Kidney epithelial cell (primary cell): ENCODE measurements at regions not wholly inside any gene's neighbourhood (a gene's known extent, or its start where the extent isn't known, plus 50 kb on each side); places are given as distances from the start of the nearest gene placed in this dataset.

Source experiments
- DNase-seq: peaks from one replicate; pipeline ENCODE4 v3.0.0-alpha.2; 2010; ENCODE audit warnings: low read depth
- H3K27me3 ChIP-seq: 2 replicates; pipeline ENCODE4 v1.6.0; 2011; ENCODE audit warnings: low read length; ENCODE audit not compliant: control insufficient read depth, insufficient read depth
- H3K36me3 ChIP-seq: 2 replicates; pipeline ENCODE4 v1.5.1; 2011; ENCODE audit warnings: low read length; ENCODE audit not compliant: control insufficient read depth, insufficient read depth
- H3K4me3 ChIP-seq: 2 replicates; pipeline ENCODE4 v1.5.1; 2011; ENCODE audit warnings: low read depth, mild to moderate bottlenecking, control low read depth, low read length
- TF ChIP-seq, protein P1 (sequence below): IDR thresholded peaks from 2 replicates; pipeline ENCODE4 v1.5.1; 2011; ENCODE audit warnings: mild to moderate bottlenecking, moderate library complexity, low read length, control low read depth, inconsistent platforms; ENCODE audit not compliant: insufficient read depth, poor library complexity, severe bottlenecking

- no peaks in the 10 kb centered on the region for H3K27me3 ChIP-seq
- no peak for DNase-seq
- H3K4me3 ChIP-seq, result no peak overlapping the region
- H3K36me3 ChIP-seq, result no peaks in the 10 kb centered on the region
- TF ChIP-seq, protein P1, sequence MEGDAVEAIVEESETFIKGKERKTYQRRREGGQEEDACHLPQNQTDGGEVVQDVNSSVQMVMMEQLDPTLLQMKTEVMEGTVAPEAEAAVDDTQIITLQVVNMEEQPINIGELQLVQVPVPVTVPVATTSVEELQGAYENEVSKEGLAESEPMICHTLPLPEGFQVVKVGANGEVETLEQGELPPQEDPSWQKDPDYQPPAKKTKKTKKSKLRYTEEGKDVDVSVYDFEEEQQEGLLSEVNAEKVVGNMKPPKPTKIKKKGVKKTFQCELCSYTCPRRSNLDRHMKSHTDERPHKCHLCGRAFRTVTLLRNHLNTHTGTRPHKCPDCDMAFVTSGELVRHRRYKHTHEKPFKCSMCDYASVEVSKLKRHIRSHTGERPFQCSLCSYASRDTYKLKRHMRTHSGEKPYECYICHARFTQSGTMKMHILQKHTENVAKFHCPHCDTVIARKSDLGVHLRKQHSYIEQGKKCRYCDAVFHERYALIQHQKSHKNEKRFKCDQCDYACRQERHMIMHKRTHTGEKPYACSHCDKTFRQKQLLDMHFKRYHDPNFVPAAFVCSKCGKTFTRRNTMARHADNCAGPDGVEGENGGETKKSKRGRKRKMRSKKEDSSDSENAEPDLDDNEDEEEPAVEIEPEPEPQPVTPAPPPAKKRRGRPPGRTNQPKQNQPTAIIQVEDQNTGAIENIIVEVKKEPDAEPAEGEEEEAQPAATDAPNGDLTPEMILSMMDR, result no peak
Observed at GRCh38 chr1:192081359-192081758, 76.9 kb upstream of the RGS18 start.

DNA sequence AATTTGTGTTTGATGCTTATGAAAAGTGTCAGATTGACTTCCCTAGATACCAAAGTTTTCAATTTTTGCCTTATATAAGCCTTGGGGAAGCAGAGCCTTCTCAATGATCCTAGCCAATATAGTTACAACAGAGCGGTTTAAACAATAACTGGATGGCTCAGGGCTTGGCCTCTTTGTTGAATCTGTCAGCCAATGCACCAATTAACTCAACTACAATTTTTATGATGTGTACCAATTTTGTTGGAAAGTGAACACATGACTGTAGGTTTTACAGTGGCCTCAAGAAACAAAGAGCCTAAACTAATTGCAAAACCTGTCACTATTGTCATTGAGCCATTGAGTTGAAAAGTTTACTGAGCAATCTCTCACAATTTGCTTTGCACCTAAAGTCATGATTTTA lies 71.6 kb upstream of the RGS18 start:
- H3K36me3 ChIP-seq, result no peaks in the 10 kb centered on the region
- no peaks in the 10 kb centered on the region for H3K27me3 ChIP-seq
- no peak overlapping the region for H3K4me3 ChIP-seq
- TF ChIP-seq, protein P1, result no peak
- no peak for DNase-seq

DNA sequence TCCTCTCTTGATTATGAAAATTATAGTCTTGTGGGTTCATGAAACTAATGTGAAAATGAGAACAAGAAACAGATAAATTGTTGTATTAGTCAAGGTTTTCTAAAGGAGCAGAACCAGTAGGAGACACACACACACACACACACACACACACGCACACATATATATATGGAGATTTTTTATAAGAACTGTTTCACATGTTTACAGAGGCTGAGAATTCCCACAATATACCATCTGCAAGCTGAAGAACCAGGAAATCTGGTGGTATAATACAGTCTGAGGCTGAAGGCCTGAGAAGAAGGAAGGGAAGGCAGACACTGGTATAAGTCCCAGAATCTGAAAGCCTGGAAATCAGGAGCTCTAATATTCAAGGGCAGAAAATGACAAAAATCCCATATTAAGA lies 70.9 kb upstream of the RGS18 start:
- Histone ChIP-seq H3K36me3 (no peaks in the 10 kb centered on the region), H3K27me3 (no peaks in the 10 kb centered on the region), H3K4me3 (no peak overlapping the region)
- TF ChIP-seq, protein P1, result no peak
- no peak for DNase-seq

- no peak overlapping the region for H3K4me3 ChIP-seq
- no peaks in the 10 kb centered on the region for H3K27me3 ChIP-seq
- no peak for DNase-seq
- no peaks in the 10 kb centered on the region for H3K36me3 ChIP-seq
- TF ChIP-seq, protein P1, result no peak
Observed at GRCh38 chr1:192088496-192088895, 69.8 kb upstream of the RGS18 start.

DNA sequence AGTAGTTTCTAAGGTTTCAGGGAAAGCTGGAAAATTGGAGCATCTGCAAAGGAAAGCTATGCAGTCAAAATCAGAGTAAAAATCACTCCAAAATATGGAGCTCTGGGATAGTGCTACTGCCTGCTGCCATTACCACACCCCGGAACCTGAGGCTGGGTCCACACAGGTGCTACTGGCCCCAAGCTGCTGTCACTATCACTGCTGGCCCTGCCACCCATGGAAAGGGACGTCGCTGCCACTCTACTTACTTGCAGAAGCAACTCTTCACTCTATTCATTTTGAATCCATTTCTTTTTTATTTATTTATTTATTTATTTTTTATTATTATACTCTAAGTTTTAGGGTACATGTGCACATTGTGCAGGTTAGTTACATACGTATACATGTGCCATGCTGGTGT lies 60.3 kb upstream of the RGS18 start:
- no peaks in the 10 kb centered on the region for H3K27me3 ChIP-seq
- H3K4me3 ChIP-seq, result no peak overlapping the region
- DNase-seq, result no peak
- TF ChIP-seq, protein P1, result no peak
- H3K36me3 ChIP-seq, result no peaks in the 10 kb centered on the region

DNA sequence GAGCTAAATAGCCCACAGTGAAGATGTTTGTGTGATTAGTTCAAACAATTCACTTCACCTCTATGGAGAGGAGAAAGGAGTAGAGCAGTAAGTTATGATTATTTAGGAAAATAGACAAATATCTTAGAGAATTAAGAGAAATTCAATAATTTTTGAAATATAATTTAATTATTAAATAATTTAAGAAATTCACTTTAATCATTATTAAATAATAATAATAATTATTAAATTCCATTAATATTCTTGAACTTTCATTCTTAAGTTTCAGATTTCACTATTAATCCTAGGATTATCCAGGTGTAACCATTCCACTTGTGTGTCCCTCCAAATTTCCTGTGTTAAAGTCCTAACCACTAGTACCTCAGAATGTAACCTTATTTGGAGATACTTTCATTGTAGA lies 58.9 kb upstream of the RGS18 start:
- no peak for DNase-seq
- Histone ChIP-seq H3K36me3 (no peaks in the 10 kb centered on the region), H3K27me3 (no peaks in the 10 kb centered on the region), H3K4me3 (no peak overlapping the region)
- TF ChIP-seq, protein P1, result no peak
